Common myeloid progenitor, CD34-positive (primary cell): ENCODE measurements at regions not wholly inside any gene's neighbourhood (a gene's known extent, or its start where the extent isn't known, plus 50 kb on each side); places are given as distances from the start of the nearest gene placed in this dataset.
"Not testable (repeated sequence)": the region's sequence is repeated elsewhere in the genome, so short reads cannot be mapped to it uniquely, and the experiment has no call there.

ENCODE experiments used
- CTCF ChIA-PET: fragments of 350-600 bp; sonication (Branson Sonifier 250); formaldehyde crosslinking; loops from one replicate; lab custom pipeline; 2021; ENCODE audit warnings: antibody characterized with exemption; lab: Charles Lee
- POLR2A ChIA-PET: fragments of 350-600 bp; sonication (Branson Sonifier 250); formaldehyde crosslinking; loops from one replicate; lab custom pipeline; 2021; ENCODE audit warnings: antibody characterized with exemption; lab: Charles Lee
- DNase-seq, 3 donors: peaks; one replicate each; pipeline versions ENCODE4 v3.0.0 to v3.0.0-alpha.2; 2013
- H3K27ac ChIP-seq, 2 experiments: 1 replicate in 1 of 2; 2 replicates in 1 of 2; pipeline ENCODE4 v1.7.0; 2013; ENCODE audit warnings: inconsistent platforms in 2 of 2, low read length in 2 of 2, mild to moderate bottlenecking in 2 of 2, low read depth in 1 of 2, moderate library complexity in 1 of 2; ENCODE audit not compliant: severe bottlenecking in 2 of 2, insufficient read depth in 1 of 2, poor library complexity in 1 of 2
- H3K27me3 ChIP-seq, 5 experiments: replicated peaks in 2 of 5; 1 replicate in 3 of 5; 2 replicates in 2 of 5; pipeline versions ENCODE4 v1.6.1 to v1.7.0; 2013; ENCODE audit warnings: low read length in 4 of 5, mild to moderate bottlenecking in 2 of 5, moderate library complexity in 2 of 5, inconsistent platforms in 1 of 5; ENCODE audit not compliant: insufficient read depth in 5 of 5, control insufficient read depth in 4 of 5
- H3K36me3 ChIP-seq, 4 experiments: 1 replicate in 2 of 4; 2 replicates in 2 of 4; pipeline versions ENCODE4 v1.6.1 to v1.7.0; 2013; ENCODE audit warnings: low read length in 3 of 4, control low read depth in 1 of 4, mild to moderate bottlenecking in 1 of 4; ENCODE audit not compliant: control insufficient read depth in 4 of 4, insufficient read depth in 4 of 4
- H3K4me1 ChIP-seq, 4 experiments: 1 replicate in 3 of 4; 2 replicates in 1 of 4; pipeline versions ENCODE4 v1.6.1 to v1.7.1; 2013; ENCODE audit warnings: low read length in 3 of 4, mild to moderate bottlenecking in 3 of 4, control low read depth in 1 of 4, inconsistent platforms in 1 of 4, moderate library complexity in 1 of 4; ENCODE audit not compliant: control insufficient read depth in 4 of 4, insufficient read depth in 4 of 4; ENCODE audit errors: control extremely low read depth in 1 of 4
- H3K4me3 ChIP-seq, 7 experiments: 1 replicate in 4 of 7; 2 replicates in 3 of 7; pipeline versions ENCODE4 v1.5.1 to v1.7.0; 2013; ENCODE audit warnings: mild to moderate bottlenecking in 7 of 7, low read length in 6 of 7, moderate library complexity in 6 of 7, inconsistent platforms in 2 of 7, low read depth in 2 of 7, control low read depth in 1 of 7; ENCODE audit not compliant: insufficient read depth in 4 of 7, control insufficient read depth in 1 of 7; ENCODE audit errors: extremely low read depth in 1 of 7
- H3K9me3 ChIP-seq, 5 experiments: 1 replicate in 4 of 5; 2 replicates in 1 of 5; pipeline versions ENCODE4 v1.6.1 to v1.7.1; 2013; ENCODE audit warnings: low read length in 4 of 5, mild to moderate bottlenecking in 2 of 5, inconsistent platforms in 1 of 5, low read depth in 1 of 5, moderate library complexity in 1 of 5; ENCODE audit not compliant: control insufficient read depth in 4 of 5, insufficient read depth in 2 of 5; ENCODE audit errors: control extremely low read depth in 1 of 5
- WGBS: methylation state at CpG from one replicate; pipeline ENCODE4 v1.1.5; 2013; ENCODE audit not compliant: insufficient coverage; 5-methylcytosine and 5-hydroxymethylcytosine counted together

- CTCF ChIA-PET: no interaction called here
- WGBS: no CpG with 5 or more reads among the region's 3 CpGs
- Histone ChIP-seq H3K4me1 (no peaks in the 10 kb centered on the region), H3K27ac (no peak overlapping the region), H3K4me3 (no peak overlapping the region), H3K9me3 (no peaks in the 10 kb centered on the region), H3K36me3 (no peaks in the 10 kb centered on the region), H3K27me3 (peaks cover 0 to 3% (median 0%) of the 10 kb centered on the region in 5 experiments)
- POLR2A ChIA-PET: no interaction called here
- no peak for DNase-seq
Observed at GRCh38 chr6:150510576-150510975, 89.1 kb upstream of the PLEKHG1 start.

DNA sequence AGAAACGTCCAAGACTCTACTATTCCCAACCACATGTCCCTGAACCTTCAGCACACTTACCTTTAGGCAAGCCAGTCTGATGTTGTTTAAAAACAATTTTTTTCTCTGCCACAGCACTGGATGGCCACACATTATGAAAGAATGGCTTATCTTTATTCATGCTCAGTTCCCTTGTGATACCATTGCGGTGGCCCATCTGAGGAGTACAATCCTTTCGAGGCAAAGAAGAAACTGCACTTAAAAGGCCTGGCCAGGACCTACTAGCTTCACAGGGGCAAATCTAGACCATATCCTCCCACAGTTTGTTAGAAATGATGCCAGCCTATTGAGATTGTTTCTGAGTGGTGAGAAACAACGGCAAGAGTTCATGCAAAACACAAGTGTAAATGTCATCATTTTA, 88.4 kb upstream of the PLEKHG1 start:
- 100% methylated on average over 2 of the region's 4 CpGs for WGBS
- ChIA-PET CTCF (no interaction called here), POLR2A (no interaction called here)

DNA sequence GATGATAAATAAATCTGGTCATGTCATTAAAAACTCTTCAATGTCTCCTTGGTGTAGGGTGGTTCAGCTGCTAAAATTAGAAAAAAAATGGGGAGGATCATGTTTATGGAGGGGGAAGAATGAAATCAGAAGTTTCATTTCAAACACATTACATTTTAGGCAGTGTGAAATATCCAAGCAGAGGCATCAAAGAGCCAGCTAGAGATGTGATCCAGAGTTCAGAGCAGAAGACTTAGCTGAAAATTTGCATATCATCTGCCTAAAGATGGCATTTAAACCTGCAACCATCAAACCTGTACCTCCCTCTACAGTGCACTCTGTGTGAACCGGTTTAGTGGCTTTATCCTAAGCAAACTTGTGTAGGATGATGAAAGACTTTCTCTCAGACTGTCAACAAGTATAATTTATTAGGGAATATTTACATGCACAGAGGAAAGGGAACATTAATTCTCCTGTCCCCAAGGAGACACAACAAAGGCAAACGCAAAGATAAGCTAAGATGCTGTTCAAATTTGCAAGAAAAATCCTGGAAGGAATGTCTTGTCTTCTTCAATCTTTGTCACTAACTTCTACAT, 84.8 kb upstream of the PLEKHG1 start:
- Histone ChIP-seq H3K4me3 (no peak overlapping the region), H3K9me3 (no peaks in the 10 kb centered on the region), H3K27ac (no peak overlapping the region), H3K4me1 (no peaks in the 10 kb centered on the region), H3K36me3 (no peaks in the 10 kb centered on the region), H3K27me3 (peaks cover 0 to 4% (median 0%) of the 10 kb centered on the region in 5 experiments)
- 80% methylated on average over 1 of the region's 2 CpGs for WGBS
- CTCF ChIA-PET: no interaction called here
- no peak for DNase-seq
- POLR2A ChIA-PET: no interaction called here

More for the DNA sequence above, 88.4 kb upstream of the PLEKHG1 start:
- no peaks in the 10 kb centered on the region for H3K36me3 ChIP-seq
- H3K4me3 ChIP-seq: no peak overlapping the region
- H3K27ac ChIP-seq: no peak overlapping the region
- no peaks in the 10 kb centered on the region for H3K9me3 ChIP-seq
- no peaks in the 10 kb centered on the region for H3K4me1 ChIP-seq
- peaks cover 0 to 3% (median 0%) of the 10 kb centered on the region in 5 experiments for H3K27me3 ChIP-seq
- DNase-seq: no peak

DNA sequence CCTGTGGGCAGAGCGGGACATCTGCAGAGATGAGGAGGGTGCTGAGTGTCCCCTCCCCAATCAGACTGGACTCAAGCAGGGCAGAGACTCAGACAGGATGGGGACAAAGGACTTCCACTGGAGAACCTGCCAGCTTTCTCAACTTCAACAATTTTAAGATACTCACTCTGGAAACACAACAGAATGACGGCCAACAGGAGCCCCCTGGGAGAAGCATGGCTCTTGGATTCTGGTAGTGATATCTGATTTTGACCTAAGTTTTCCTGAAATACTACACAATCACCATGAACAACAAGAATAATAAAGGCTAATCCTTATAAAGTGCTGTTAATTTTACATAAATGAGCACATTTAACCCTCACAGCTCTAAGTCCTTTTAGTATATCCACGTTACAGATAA, 83.5 kb upstream of the PLEKHG1 start:
- 100% methylated on average over 1 of the region's 3 CpGs for WGBS
- H3K9me3 ChIP-seq: no peaks in the 10 kb centered on the region
- no peaks in the 10 kb centered on the region for H3K4me1 ChIP-seq
- no peak overlapping the region for H3K4me3 ChIP-seq
- no peak overlapping the region for H3K27ac ChIP-seq
- ChIA-PET POLR2A (no interaction called here), CTCF (no interaction called here)
- no peak for DNase-seq
- peaks cover 0 to 4% (median 0%) of the 10 kb centered on the region in 5 experiments for H3K27me3 ChIP-seq
- H3K36me3 ChIP-seq: no peaks in the 10 kb centered on the region

- WGBS: 100% methylated on average over 2 of the region's 3 CpGs
- H3K36me3 ChIP-seq: no peaks in the 10 kb centered on the region
- H3K4me1 ChIP-seq: no peaks in the 10 kb centered on the region
- POLR2A ChIA-PET: no interaction called here
- no peak overlapping the region for H3K27ac ChIP-seq
- no peak overlapping the region for H3K4me3 ChIP-seq
- no peaks in the 10 kb centered on the region for H3K9me3 ChIP-seq
- H3K27me3 ChIP-seq: peaks cover 0 to 6% (median 0%) of the 10 kb centered on the region in 5 experiments
- DNase-seq: no peak
- CTCF ChIA-PET: no interaction called here
Observed at GRCh38 chr6:150517175-150517574, 82.5 kb upstream of the PLEKHG1 start.

DNA sequence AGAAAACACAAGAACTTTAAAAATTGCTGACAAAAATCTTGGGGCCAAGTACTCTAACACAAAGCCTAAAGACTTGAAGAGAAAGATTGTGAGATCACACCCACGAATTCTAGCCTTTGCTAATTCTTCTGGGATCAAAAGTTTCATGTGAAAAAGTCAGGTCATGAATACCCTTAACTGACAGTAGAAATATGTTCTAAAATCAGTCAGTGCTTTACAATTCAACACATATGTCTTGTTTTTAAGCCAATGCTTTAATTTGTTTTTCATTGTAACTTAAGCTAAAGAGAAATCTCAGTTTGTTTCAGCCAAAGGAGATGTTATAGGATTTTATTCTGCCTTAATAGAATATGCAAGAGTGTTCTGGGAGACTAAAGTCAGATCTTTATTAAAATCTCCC, 78.2 kb upstream of the PLEKHG1 start:
- POLR2A ChIA-PET: no interaction called here
- no peaks in the 10 kb centered on the region for H3K36me3 ChIP-seq

GRCh38 chr6:150523216-150523615, 76.5 kb upstream of the PLEKHG1 start:
- CTCF ChIA-PET, DNase-seq, H3K27me3 ChIP-seq, H3K36me3 ChIP-seq, H3K4me3 ChIP-seq, H3K9me3 ChIP-seq, H3K27ac ChIP-seq, H3K4me1 ChIP-seq, POLR2A ChIA-PET: not testable (repeated sequence)
- WGBS: no CpG with 5 or more reads among the region's 3 CpGs

More for the DNA sequence above, 78.2 kb upstream of the PLEKHG1 start:
- Histone ChIP-seq H3K27me3 (peaks cover 0 to 4% (median 0%) of the 10 kb centered on the region in 5 experiments), H3K9me3 (no peaks in the 10 kb centered on the region), H3K4me3 (no peak overlapping the region), H3K4me1 (no peaks in the 10 kb centered on the region), H3K27ac (no peak overlapping the region)
- DNase-seq: no peak
- 100% methylated on average over 1 of the region's 1 CpG for WGBS
- CTCF ChIA-PET: no interaction called here
